Fibroblast of villous mesenchyme (primary cell): ENCODE measurements at regions not wholly inside any gene's neighbourhood (a gene's known extent, or its start where the extent isn't known, plus 50 kb on each side); places are given as distances from the start of the nearest gene placed in this dataset.

Experiments
- DNase-seq: peaks from one replicate; pipeline ENCODE4 v3.0.0-alpha.2; 2010; ENCODE audit warnings: low read depth
- H3K4me3 ChIP-seq: 2 replicates; pipeline ENCODE4 v1.5.1; 2011; ENCODE audit warnings: low read depth, mild to moderate bottlenecking, low read length
- CTCF ChIP-seq: IDR thresholded peaks from 2 replicates; pipeline ENCODE4 v1.5.1; 2012; ENCODE audit warnings: low read depth, mild to moderate bottlenecking, low read length; ENCODE audit not compliant: insufficient read depth

GRCh38 chr7:132030883-132031282, 474.5 kb upstream of the PODXL start:
- no peak for DNase-seq
- TF ChIP-seq CTCF: no peak

GRCh38 chr7:132030086-132030568, 473.7 kb upstream of the PODXL start:
- no peak overlapping the region for H3K4me3 ChIP-seq
- no peak for TF ChIP-seq CTCF
- DNase-seq: no peak

More at GRCh38 chr7:132030883-132031282, 474.5 kb upstream of the PODXL start:
- H3K4me3 ChIP-seq: no peak overlapping the region

GRCh38 chr7:132029369-132030085, 473.1 kb upstream of the PODXL start:
- DNase-seq: no peak
- no peak overlapping the region for H3K4me3 ChIP-seq
- no peak for TF ChIP-seq CTCF

GRCh38 chr7:132028144-132028920, 471.9 kb upstream of the PODXL start:
- TF ChIP-seq CTCF: no peak
- DNase-seq: no peak
- no peak overlapping the region for H3K4me3 ChIP-seq

- no peak for TF ChIP-seq CTCF
- H3K4me3 ChIP-seq: no peak overlapping the region
- no peak for DNase-seq
Observed at GRCh38 chr7:132024290-132024689, 467.9 kb upstream of the PODXL start.

GRCh38 chr7:132023466-132023865, 467.0 kb upstream of the PODXL start:
- H3K4me3 ChIP-seq: no peak overlapping the region
- TF ChIP-seq CTCF: no peak
- no peak for DNase-seq

GRCh38 chr7:132022188-132022587, 465.8 kb upstream of the PODXL start:
- no peak for TF ChIP-seq CTCF
- no peak for DNase-seq
- no peak overlapping the region for H3K4me3 ChIP-seq
